NCI-H1105 treated with DMSO at 0.1 percent for 48 hours (cell line): ENCODE measurements at regions not wholly inside any gene's neighbourhood (a gene's known extent, or its start where the extent isn't known, plus 50 kb on each side); places are given as distances from the start of the nearest gene placed in this dataset.
A peak's percentile ranks its signal among the peaks of the same experiment; 100 is the strongest.

Experiments
- DNase-seq: peaks from one replicate; lab custom pipeline; 2025; lab: John Stamatoyannopoulos, UW

- no peak for DNase-seq
These were observed 136.5 kb upstream of the ADARB2 start for GRCh38 chr10:1873661-1874315.

- DNase-seq = no peak
These were observed 134.9 kb upstream of the ADARB2 start for GRCh38 chr10:1872151-1872726.

GRCh38 chr10:1870491-1870890 is 133.2 kb upstream of the ADARB2 start:
- DNase-seq = no peak

GRCh38 chr10:1869861-1870260 is 132.5 kb upstream of the ADARB2 start:
- DNase-seq = no peak

GRCh38 chr10:1860351-1860750 is 123.0 kb upstream of the ADARB2 start:
- DNase-seq = peak; percentile 21

- DNase-seq = no peak
These were observed 121.2 kb upstream of the ADARB2 start for GRCh38 chr10:1858547-1858946.

- no peak for DNase-seq
These were observed 120.7 kb upstream of the ADARB2 start for GRCh38 chr10:1858048-1858447.

- DNase-seq = no peak
These were observed 118.6 kb upstream of the ADARB2 start for GRCh38 chr10:1855911-1856310.

GRCh38 chr10:1854271-1854670 is 116.9 kb upstream of the ADARB2 start:
- DNase-seq = no peak

GRCh38 chr10:1853801-1854200 is 116.5 kb upstream of the ADARB2 start:
- no peak for DNase-seq

GRCh38 chr10:1852841-1853240 is 115.5 kb upstream of the ADARB2 start:
- no peak for DNase-seq

GRCh38 chr10:1851762-1852161 is 114.4 kb upstream of the ADARB2 start:
- no peak for DNase-seq

GRCh38 chr10:1850971-1851527 is 113.7 kb upstream of the ADARB2 start:
- no peak for DNase-seq

- DNase-seq = no peak
These were observed 110.0 kb upstream of the ADARB2 start for GRCh38 chr10:1847361-1847760.

- DNase-seq = no peak
These were observed 108.7 kb upstream of the ADARB2 start for GRCh38 chr10:1846032-1846431.

GRCh38 chr10:1841759-1842158 is 104.4 kb upstream of the ADARB2 start:
- DNase-seq = no peak

- no peak for DNase-seq
These were observed 92.4 kb upstream of the ADARB2 start for GRCh38 chr10:1829712-1830111.

GRCh38 chr10:1824928-1825327 is 87.6 kb upstream of the ADARB2 start:
- no peak for DNase-seq

GRCh38 chr10:1814556-1814955 is 77.2 kb upstream of the ADARB2 start:
- no peak for DNase-seq

- DNase-seq = no peak
These were observed 71.9 kb upstream of the ADARB2 start for GRCh38 chr10:1809139-1809741.

- no peak for DNase-seq
These were observed 70.6 kb upstream of the ADARB2 start for GRCh38 chr10:1807924-1808323.

- no peak for DNase-seq
These were observed 69.9 kb upstream of the ADARB2 start for GRCh38 chr10:1807196-1807595.

GRCh38 chr10:1802413-1802812 is 65.1 kb upstream of the ADARB2 start:
- DNase-seq = no peak
